ENCODE measurements at regions not wholly inside any gene's neighbourhood (a gene's known extent, or its start where the extent isn't known, plus 50 kb on each side); places are given as distances from the start of the nearest gene placed in this dataset.

- no peak for TF ChIP-seq CTCF (IDR thresholded peaks at IDR 0.05)
- no peak for TF ChIP-seq POLR2A (IDR thresholded peaks at IDR 0.05)
Observed at GRCh38 chr11:70689764-70690163, 291.4 kb downstream of the CTTN start.

All from thyroid gland (tissue), 4 donors.